ENCODE measurements at regions not wholly inside any gene's neighbourhood (a gene's known extent, or its start where the extent isn't known, plus 50 kb on each side); places are given as distances from the start of the nearest gene placed in this dataset.

- TF ChIP-seq CTCF (IDR thresholded peaks at IDR 0.05; ENCODE audit: insufficient read depth, low read depth, low read length, missing control alignments), result no peak
- no peak overlapping the region for H3K4me3 ChIP-seq (ENCODE audit: low read depth, low read length)
- DNase-seq (ENCODE audit: low read depth), result peak; percentile 0
Observed at GRCh38 chr1:106836708-106837107, 219.8 kb upstream of the PRMT6 start.

- TF ChIP-seq CTCF (IDR thresholded peaks at IDR 0.05; ENCODE audit: insufficient read depth, low read depth, low read length, missing control alignments), result no peak
- H3K4me3 ChIP-seq (ENCODE audit: low read depth, low read length), result no peak overlapping the region
- DNase-seq (ENCODE audit: low read depth), result no peak
Observed at GRCh38 chr1:106843518-106843917, 213.0 kb upstream of the PRMT6 start.

- no peak for TF ChIP-seq CTCF (IDR thresholded peaks at IDR 0.05; ENCODE audit: insufficient read depth, low read depth, low read length, missing control alignments)
- no peak for DNase-seq (ENCODE audit: low read depth)
- no peak overlapping the region for H3K4me3 ChIP-seq (ENCODE audit: low read depth, low read length)
Observed at GRCh38 chr1:106846656-106847055, 209.8 kb upstream of the PRMT6 start.

GRCh38 chr1:106861110-106861509, 195.4 kb upstream of the PRMT6 start:
- no peak overlapping the region for H3K4me3 ChIP-seq (ENCODE audit: low read depth, low read length)
- DNase-seq (ENCODE audit: low read depth), result no peak
- TF ChIP-seq CTCF (IDR thresholded peaks at IDR 0.05; ENCODE audit: insufficient read depth, low read depth, low read length, missing control alignments), result no peak

GRCh38 chr1:106868828-106869227, 187.6 kb upstream of the PRMT6 start:
- no peak for DNase-seq (ENCODE audit: low read depth)
- no peak for TF ChIP-seq CTCF (IDR thresholded peaks at IDR 0.05; ENCODE audit: insufficient read depth, low read depth, low read length, missing control alignments)
- H3K4me3 ChIP-seq (ENCODE audit: low read depth, low read length), result no peak overlapping the region

- H3K4me3 ChIP-seq (ENCODE audit: low read depth, low read length), result no peak overlapping the region
- no peak for TF ChIP-seq CTCF (IDR thresholded peaks at IDR 0.05; ENCODE audit: insufficient read depth, low read depth, low read length, missing control alignments)
Observed at GRCh38 chr1:106875622-106876021, 180.9 kb upstream of the PRMT6 start.

GRCh38 chr1:106876384-106876783, 180.1 kb upstream of the PRMT6 start:
- DNase-seq (ENCODE audit: low read depth), result peak; percentile 9
- no peak for TF ChIP-seq CTCF (IDR thresholded peaks at IDR 0.05; ENCODE audit: insufficient read depth, low read depth, low read length, missing control alignments)
- no peak overlapping the region for H3K4me3 ChIP-seq (ENCODE audit: low read depth, low read length)

More at GRCh38 chr1:106875622-106876021, 180.9 kb upstream of the PRMT6 start:
- no peak for DNase-seq (ENCODE audit: low read depth)

All from GM12865 (cell line).